GM21825 (cell line): ENCODE measurements at regions not wholly inside any gene's neighbourhood (a gene's known extent, or its start where the extent isn't known, plus 50 kb on each side); places are given as distances from the start of the nearest gene placed in this dataset.
A peak's percentile ranks its signal among the peaks of the same experiment; 100 is the strongest.
"Not testable (repeated sequence)": the region's sequence is repeated elsewhere in the genome, so short reads cannot be mapped to it uniquely, and the experiment has no call there.

Experiments
- ATAC-seq: cut with Tn5 transposase; IDR thresholded peaks from one replicate; pipeline ENCODE4 v1.9.1; 2021; ENCODE audit warnings: mild to moderate bottlenecking, moderate library complexity; ENCODE audit not compliant: unreplicated experiment

DNA sequence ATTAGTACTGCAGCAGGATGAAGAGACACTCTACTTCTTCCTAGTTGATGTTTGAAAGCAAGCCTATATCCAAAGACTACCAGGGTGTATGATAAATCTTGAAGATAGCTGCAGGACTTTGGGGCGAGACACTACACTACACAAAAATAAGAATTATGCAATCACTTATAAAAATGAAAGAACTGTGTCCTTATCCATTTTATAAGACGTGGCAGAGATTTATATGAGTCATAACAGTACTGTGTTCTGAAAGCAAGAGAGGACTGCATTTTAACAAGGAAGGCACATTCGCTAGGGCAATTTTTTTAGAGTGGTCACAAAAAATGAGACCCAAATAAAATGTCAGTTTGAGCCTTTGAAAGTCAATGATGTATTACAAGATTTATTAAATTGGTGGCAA lies 617.0 kb upstream of the LINC00305 start:
- ATAC-seq = no peak

DNA sequence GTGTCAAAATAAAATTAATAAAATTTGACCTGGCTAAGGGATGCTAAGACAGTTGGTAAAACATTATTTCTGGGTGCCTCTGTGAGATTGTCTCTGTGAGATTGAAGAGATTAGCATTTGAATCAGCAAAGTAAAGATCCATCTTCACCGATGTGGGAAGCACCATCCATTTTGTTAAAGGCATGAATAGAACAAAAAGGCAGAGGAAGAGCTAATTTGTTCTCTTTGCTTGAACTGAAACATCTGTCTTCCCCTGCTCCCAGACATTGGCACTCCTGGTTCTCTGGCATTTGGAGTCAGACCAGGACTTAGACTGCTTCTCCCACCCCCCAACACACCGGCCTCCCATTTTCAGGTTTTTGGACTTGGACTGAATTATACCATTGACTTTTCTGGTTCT lies 603.8 kb upstream of the LINC00305 start:
- no peak for ATAC-seq

DNA sequence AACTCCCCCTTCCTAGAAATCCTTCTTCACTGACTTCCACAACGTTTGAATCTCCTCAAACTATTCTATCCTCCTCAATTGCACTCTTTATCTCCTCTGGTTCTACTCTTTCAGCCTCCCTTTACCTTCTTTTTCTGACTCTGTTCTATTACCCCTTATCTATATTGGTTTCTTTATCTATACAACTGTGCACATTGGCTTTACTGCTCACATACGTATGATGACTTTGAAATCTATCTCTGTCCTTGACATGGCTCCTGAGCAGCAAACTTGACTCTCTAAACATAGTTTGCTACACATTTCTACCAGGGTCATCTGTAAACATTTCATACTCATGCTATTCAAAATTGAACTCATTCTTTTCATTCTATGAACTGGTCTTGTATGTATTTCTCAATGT lies 601.0 kb upstream of the LINC00305 start:
- no peak for ATAC-seq

DNA sequence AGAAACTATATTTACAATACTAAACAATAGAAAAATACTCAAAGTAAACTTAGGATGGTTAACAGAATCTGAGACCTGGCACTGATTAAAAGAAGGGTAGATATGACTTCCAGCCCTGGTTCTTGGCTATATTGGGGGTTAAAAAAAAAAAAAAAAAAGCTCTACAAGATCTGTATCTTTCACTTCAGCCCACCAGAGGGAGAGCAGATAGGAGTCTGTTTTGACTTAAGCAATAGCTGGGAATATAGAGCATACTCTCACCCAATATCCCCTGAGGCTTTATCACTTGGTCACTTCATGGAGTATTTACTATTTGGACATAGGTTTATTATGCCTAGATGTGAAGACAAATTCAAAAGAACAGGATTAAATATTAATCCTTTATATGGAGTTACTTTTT lies 598.9 kb upstream of the LINC00305 start:
- ATAC-seq = no peak

DNA sequence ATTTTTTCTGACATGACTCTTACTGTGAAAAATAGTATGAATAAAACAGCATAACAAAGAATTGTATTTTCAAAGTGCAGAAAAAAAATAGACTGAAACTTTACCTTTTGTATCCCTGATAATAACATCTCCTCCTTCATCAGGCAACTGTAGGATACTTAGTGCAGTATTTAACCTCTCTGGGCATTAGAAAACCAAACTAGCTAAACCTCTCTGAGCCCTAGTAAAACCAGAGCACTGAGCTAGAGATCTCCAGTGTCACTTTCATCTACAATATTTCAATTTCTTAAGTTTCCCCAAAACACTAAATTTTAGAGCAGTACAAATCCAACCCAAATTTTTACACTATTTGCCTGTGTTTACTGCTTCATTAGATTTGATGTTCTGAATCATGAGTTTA lies 594.0 kb upstream of the LINC00305 start:
- no peak for ATAC-seq

DNA sequence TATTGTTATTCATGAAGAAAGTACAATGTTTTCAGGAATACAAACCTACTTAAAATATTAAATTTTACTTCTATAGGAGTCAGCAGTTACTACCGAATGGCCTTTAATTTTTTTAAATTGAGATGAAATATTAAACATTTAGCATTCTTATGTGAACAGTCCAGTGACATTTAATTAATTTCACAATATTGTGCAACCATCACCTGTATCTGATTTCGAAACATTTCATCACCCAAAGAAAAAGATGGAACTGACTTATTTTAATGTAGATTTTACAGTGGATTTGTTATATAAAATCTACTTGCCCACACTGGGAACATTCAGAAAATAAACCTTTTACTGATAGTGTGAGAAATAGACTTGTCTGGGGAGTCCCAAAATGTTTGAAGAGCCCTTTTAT lies 585.2 kb upstream of the LINC00305 start:
- ATAC-seq = no peak

DNA sequence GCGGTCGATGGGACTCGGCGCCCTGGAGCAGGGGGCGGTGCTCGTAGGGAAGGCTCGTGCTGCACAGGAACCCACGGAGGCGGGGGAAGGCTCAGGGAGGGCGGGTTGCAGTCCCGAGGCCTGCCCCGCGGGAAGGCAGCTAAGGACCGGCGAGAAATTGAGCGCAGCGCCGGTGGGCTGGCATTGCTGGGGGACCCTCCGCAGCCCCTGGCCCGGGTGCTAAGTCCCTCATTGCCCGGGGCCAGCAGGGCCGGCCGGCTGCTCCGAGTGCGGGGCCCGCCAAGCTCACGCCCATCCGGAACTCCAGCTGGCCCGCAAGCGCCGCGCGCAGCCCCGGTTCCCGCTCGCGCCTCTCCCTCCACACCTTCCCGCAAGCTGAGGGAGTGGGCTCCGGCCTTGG lies 576.8 kb upstream of the LINC00305 start:
- not testable (repeated sequence) for ATAC-seq

DNA sequence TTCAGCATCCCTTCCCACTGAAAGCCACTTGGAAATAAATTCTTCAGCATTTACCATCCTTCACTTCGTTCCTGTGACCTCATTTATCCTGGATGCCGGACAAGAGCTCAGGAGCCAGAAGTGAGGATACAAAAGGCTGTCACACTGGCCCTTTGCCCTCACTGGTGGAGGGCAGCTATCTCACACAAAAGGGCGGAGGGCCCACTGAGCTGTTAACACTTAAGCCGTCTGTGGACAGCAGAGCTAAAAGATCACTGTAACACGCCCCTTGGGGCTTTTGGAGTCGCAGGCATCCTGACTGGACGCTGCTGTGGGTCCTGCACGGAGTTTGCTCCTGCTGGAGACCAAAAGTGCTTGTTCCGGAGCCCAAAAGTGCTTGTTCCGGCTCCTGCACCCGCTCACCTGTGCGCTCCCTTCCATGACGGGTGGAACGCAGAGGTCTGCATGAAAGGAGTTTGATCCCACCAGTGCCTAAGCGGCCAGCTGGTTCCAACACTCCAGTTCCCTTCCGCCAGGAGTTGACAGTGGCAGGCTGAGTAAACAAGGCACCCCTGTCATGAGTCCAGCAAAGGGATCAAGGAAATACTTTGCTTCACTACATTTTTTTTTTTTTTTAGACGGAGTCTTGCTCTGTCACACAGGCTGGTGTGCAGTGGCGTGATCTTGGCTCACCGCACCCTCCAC lies 572.0 kb upstream of the LINC00305 start:
- ATAC-seq = no peak

DNA sequence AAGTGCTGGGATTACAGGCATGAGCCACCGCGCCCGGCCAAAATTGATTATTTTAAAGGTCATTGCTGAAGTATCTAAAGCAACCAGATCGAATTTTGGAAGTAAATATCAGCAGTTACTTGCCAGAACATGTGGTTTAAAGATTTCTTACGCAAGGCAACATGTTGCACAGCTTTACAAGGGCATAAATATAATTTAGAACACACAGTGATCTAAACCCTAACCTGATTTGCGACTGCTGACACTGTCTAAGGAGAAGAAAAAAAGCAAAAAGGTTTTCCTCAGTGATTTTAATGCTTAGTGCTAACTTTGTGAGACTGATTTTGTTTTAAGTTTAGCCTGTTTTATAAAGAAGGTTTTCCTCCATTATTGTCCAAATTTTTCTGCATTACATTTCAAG lies 569.9 kb upstream of the LINC00305 start:
- no peak for ATAC-seq

DNA sequence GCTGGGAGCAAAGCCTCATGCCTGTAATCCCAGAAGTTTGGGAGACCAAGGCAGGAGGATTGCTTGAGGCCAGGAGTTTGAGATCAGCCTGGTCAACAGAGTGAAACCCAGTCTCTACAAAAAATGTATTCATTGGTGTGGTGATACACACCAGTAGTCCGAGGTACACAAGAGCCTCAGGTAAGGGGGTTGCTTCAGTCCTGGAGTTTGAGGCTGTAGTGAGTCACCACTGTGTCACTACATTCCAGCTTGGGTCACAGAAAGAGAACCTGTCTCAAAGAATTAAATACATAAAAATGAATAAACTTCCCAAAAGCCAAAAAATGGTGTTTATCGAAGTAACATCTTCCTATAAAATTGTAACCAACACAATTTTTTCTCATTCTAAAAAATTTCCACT lies 568.1 kb upstream of the LINC00305 start:
- no peak for ATAC-seq

DNA sequence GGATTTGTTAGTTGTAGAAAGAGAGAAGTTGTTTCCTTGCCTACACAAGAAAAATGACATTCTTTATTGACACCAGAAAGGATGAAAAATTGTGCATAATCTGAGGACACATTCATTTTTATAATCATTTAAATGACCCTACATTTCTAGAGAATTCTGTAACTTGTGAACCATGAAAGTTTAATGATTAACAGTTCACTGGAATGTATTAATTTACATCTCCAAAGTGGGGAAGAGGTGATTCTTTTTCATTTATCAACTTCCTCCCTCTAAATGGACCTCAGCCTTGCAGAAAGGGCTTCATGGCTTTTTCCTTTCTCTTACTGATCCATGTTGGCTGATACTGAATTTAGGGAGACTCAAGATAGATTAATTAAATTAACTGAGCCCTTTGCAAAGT lies 565.2 kb upstream of the LINC00305 start:
- ATAC-seq = no peak

DNA sequence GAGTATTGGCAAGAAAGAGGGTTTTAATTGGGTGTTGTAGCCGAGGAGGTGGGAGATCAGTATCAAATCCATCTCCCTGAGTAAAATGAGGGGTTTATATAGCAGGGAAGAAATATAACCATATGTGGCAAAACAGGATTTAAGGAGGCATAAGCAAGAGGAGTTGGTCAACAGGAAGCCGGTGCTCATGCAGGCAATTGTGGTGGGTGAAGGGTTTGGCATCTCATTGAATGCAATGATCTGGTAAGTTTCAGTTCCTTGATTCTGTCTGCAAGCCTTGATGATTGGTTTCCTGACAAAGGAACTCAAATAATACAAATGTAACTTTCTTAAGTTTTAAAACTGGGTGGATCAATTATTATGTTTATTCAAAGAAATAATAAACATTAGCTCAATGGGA lies 564.4 kb upstream of the LINC00305 start:
- peak; percentile 97 for ATAC-seq

DNA sequence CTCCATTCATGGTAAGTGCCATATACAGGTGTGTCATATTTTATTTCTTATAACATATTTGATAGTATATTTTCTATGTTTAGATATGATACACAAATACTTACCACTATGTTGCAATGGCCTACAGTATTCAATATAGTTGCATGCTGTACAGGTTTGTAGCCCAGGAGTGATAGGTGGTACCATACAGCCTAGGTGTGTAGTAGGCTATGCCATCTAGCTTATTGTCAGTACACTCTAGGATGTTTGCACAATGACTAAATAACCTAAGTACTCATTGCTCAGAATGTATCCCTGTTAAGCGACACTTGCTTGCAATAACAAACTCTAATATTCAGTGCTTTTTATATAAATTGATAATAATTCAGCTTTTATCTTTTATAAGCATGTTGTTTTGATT lies 563.1 kb upstream of the LINC00305 start:
- no peak for ATAC-seq

DNA sequence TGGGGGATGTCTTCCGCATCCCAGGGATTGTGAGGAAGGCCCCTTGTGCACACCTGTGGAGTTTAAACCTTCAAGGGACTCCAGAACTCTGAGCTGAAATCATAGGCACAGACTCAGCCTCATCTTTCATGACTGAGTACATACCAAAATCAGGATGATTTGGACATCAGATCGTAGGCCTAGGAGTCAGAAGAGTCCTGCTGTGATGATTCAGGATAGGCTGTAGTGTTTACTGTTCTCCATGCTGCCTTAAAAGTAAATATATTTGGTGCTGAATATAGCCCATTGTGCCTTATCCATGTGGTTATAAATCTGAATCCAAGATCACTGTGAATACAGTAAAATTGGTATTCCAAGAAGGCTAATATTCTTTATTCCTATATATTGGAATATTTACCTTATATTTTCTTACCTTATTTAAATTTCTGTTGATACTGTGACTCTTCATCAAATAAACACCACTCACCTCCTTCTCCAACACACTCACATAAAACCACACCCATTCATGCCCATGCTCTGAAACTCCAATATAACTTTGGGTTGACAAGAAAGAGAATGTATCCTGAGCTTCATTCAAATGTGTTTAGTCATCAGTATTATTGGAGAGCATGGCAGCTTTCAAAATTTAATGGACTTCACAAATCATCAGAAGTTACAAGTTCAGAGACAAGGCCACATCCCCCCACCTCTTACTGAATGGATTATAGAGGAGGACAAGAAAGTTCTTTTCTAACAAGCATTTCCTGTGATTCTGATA lies 561.4 kb upstream of the LINC00305 start:
- no peak for ATAC-seq

DNA sequence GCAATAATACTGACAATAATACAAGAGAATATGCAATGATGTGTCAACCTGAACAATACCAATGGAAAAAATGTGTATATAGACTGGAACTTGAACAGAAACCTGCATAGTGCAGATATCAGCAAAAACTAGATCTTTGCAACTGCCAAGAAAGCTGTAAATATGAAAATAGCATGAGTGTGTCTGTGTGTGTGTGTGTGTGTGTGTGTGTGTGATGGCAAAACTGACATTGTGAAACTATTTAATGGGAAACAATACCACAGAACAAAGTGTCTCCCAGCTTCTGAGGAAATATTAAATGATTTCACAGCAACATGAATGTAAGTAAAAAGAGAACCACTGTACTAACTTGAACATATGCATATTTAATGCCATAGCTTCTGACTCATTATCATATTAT lies 558.2 kb upstream of the LINC00305 start:
- no peak for ATAC-seq

DNA sequence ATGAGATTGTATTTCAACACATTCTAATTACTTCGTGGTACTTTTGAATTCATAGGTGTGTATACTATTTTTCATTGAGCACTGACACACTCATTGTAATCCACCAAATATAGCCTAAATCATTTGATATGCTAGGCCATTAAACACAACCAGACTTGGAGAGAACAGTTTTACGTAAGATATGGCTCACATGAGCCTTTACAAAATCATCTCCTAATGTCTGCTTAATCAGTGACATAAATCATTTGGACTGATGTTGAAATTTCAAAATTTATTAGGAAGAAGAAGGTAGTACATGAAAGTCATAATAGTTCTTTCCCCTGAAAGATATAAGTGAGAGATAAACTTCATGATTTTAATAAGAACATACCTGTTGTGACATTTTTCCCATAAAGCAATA lies 550.2 kb upstream of the LINC00305 start:
- no peak for ATAC-seq

DNA sequence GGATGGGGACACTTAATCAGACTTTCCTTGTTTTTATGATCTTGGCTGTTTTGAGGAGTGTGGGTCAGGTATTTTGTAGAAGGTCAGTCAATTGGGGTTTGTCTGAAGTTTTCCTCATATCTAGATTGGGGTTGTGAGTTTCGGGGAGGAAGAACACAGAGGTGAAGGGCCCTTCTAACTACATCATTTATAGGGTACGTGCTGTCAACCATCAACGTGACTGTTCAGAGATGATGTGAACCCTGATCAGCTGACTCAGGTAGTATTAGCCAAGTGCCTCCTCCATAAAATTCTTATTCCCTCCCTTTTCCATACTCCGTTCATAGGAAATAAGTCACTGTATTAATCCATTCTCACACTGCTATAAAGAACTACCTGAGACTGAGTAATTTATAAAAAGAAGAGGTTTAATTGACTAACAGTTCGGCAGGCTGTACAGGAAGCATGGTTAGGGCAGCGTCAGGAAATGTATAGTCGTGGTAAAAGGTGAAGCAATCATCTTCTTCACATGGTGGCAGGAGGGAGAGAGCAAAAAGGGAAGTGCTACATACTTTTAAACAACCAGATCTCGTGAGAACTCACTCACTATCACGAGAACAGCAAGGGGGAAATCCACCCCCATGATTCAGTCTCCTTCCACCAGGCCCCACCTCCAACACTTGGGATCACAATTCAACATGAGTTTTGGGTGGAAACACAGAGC lies 547.1 kb upstream of the LINC00305 start:
- no peak for ATAC-seq

DNA sequence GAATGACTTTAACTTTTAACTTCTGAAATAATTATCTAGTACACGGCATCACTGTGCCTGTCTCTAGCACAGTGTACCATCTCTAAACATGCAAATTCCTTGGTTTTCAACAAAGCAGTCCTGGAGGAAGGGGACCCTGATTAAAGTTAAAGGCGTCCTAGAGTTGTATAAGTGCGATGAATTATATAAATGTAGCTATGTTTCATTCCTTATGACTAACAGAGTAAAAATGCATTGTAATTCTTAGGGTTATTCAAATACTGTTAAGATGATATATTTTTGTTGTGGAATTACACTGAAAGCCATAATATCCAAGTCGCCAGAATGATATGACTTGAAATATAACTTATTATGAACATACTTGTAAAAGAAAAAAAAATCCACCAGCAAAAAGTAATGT lies 544.9 kb upstream of the LINC00305 start:
- ATAC-seq = no peak

DNA sequence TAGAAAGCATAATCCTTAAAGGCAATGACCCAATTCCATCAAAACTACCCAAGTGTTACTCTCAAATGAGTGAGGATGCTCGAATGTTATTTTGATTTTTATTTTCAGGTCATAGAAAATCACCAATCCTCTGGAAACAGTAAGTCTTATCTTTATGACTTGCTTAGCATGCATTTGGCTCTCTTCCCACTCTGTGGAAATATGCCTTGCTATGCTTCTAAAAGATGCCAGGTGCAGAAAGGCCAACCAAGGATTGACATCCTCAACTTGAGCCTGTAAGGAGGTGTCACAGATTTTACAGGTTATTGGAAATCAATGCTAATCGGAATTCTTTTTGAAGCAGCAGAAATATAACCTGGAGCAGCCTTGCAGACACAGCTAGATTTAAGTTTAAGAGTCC lies 543.9 kb upstream of the LINC00305 start:
- ATAC-seq = no peak

DNA sequence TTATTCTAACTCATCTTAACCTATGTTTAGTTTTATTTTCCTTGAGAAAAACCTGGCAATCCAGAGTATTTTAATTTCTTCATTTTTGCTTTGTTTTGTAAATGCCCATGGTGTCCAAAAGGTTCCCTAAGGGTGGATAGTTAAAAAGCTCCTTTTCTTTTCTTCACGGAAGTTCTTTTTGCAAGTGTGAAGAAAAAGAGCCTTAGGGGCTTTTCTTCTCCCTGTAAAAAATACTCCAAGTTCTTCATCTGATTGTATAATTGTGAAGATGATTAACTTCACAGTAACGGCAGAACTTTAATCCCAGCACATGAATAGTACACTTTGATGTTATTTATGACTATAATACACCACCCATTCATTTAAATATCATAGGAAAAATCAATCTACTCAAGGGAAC lies 530.2 kb upstream of the LINC00305 start:
- no peak for ATAC-seq

DNA sequence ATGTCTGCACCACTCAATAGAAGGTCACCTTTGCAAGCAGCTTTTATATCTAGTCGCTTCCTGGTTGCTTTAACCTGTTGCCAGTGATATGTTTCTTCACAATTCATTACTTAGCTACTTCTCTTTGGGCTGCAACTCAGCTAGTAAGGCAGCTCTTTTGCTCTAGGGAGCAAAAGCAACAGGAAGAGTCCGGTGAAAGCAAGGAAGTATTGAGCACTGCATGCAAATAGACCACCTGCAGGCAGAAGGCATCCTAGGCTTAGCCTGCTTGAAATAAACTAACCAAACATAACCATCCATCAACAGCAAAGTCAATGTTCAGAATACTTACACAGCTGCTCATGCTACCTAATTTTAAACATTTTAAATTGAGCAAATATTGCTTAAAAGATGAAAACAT lies 529.2 kb upstream of the LINC00305 start:
- no peak for ATAC-seq

DNA sequence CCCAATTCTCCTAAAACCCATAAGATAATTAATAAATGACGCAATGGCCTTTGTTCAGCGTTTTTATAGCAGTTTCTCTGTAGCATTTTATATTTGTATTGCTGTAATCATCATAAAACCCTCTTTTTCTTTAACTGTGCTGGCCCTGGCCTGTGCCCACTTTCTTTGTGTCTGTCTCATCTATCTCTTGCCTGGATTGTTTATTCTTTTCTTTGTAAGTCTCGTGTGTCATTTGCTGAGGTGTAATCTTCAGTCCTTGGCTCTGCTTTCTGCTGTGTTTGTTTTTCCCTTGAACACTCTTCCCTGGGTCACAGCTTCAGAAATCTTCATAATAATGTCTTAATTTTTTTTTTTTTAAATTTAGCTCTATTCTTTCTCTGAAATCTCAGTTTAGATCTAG lies 525.8 kb upstream of the LINC00305 start:
- ATAC-seq = no peak
